HepG2 (cell line): ENCODE measurements at regions not wholly inside any gene's neighbourhood (a gene's known extent, or its start where the extent isn't known, plus 50 kb on each side); places are given as distances from the start of the nearest gene placed in this dataset.

Experiments used
- BCL3 ChIP-seq: sonication (generic); formaldehyde crosslinking; IDR thresholded peaks from 2 replicates; pipeline ENCODE4 v1.5.1; 2020; ENCODE audit warnings: mild to moderate bottlenecking, missing genetic modification reagents, moderate library complexity
- BCL6 ChIP-seq: IDR thresholded peaks from 2 replicates; pipeline ENCODE4 v1.6.1; 2016; ENCODE audit warnings: missing genetic modification reagents, missing compliant biosample characterization
- BRD4 ChIP-seq: sonication (generic); formaldehyde crosslinking; IDR thresholded peaks from 2 replicates; pipeline ENCODE4 v1.4.0; 2020; ENCODE audit warnings: missing genetic modification reagents
- CREB1 ChIP-seq, 2 experiments: fragments of 450-650 bp in 1 of 2; IDR thresholded peaks; 2 replicates each; pipeline ENCODE4 v1.6.1; 2016 to 2017; ENCODE audit warnings: control low read depth in 1 of 2, mild to moderate bottlenecking in 1 of 2, missing compliant biosample characterization in 1 of 2, missing genetic modification characterization in 1 of 2
- FOXJ3 ChIP-seq: sonication (generic); formaldehyde crosslinking; IDR thresholded peaks from 2 replicates; pipeline ENCODE4 v1.4.0; 2020; ENCODE audit warnings: missing genetic modification reagents, mild to moderate bottlenecking, borderline replicate concordance
- HDAC2 ChIP-seq: sonication (generic); formaldehyde crosslinking; IDR thresholded peaks from 2 replicates; pipeline ENCODE4 v1.4.0; 2020; ENCODE audit warnings: missing genetic modification reagents
- HOXD1 ChIP-seq: sonication (generic); formaldehyde crosslinking; IDR thresholded peaks from 2 replicates; pipeline ENCODE4 v1.5.0; 2020; ENCODE audit warnings: missing genetic modification reagents
- JARID2 ChIP-seq: sonication (generic); formaldehyde crosslinking; IDR thresholded peaks from 2 replicates; pipeline ENCODE4 v1.8.1; 2023; ENCODE audit warnings: missing genetic modification reagents, inconsistent platforms; ENCODE audit not compliant: insufficient replicate concordance
- KDM5B ChIP-seq: sonication (generic); formaldehyde crosslinking; IDR thresholded peaks from 2 replicates; pipeline ENCODE4 v1.4.0; 2020; ENCODE audit warnings: missing genetic modification reagents, mild to moderate bottlenecking, borderline replicate concordance
- MED13 ChIP-seq: sonication (generic); formaldehyde crosslinking; IDR thresholded peaks from 2 replicates; pipeline ENCODE4 v1.5.0; 2020; ENCODE audit warnings: missing genetic modification reagents
- MEF2D ChIP-seq: sonication (generic); formaldehyde crosslinking; IDR thresholded peaks from 2 replicates; pipeline ENCODE4 v1.5.1; 2020; ENCODE audit warnings: mild to moderate bottlenecking, missing genetic modification reagents
- NR2F6 ChIP-seq, 2 experiments: IDR thresholded peaks; 2 replicates each; pipeline ENCODE4 v1.6.1; 2016; ENCODE audit warnings: antibody characterized with exemption in 1 of 2, mild to moderate bottlenecking in 1 of 2
- PTBP1 ChIP-seq: fragments of 200-400 bp; formaldehyde crosslinking; IDR thresholded peaks from 2 replicates; pipeline ENCODE4 v1.6.1; 2018; ENCODE audit warnings: low read length, low read depth; ENCODE audit not compliant: poor library complexity, severe bottlenecking
- RCOR2 ChIP-seq: IDR thresholded peaks from 2 replicates; pipeline ENCODE4 v1.6.1; 2016; ENCODE audit warnings: missing biosample characterization, missing genetic modification reagents
- RXRB ChIP-seq: IDR thresholded peaks from 2 replicates; pipeline ENCODE4 v1.6.1; 2016; ENCODE audit warnings: borderline replicate concordance, missing genetic modification reagents, missing compliant biosample characterization
- SMC3 ChIP-seq: IDR thresholded peaks from 2 replicates; pipeline ENCODE4 v1.6.1; 2011; ENCODE audit warnings: low read length, improper control_type of control experiment
- TFDP1 ChIP-seq: IDR thresholded peaks from 2 replicates; pipeline ENCODE4 v1.6.1; 2016; ENCODE audit warnings: missing compliant biosample characterization, missing genetic modification reagents, borderline replicate concordance
- ZFP41 ChIP-seq: sonication (generic); formaldehyde crosslinking; IDR thresholded peaks from 2 replicates; pipeline ENCODE4 v1.4.0; 2020; ENCODE audit warnings: mild to moderate bottlenecking, missing genetic modification reagents, borderline replicate concordance
- ZKSCAN8 ChIP-seq: IDR thresholded peaks from 2 replicates; pipeline ENCODE4 v1.6.1; 2016; ENCODE audit warnings: borderline replicate concordance, missing genetic modification reagents, missing compliant biosample characterization
- ZNF766 ChIP-seq: sonication (generic); formaldehyde crosslinking; IDR thresholded peaks from 2 replicates; pipeline ENCODE4 v1.5.0; 2020; ENCODE audit warnings: missing genetic modification reagents, borderline replicate concordance
- TF ChIP-seq, protein P1 (sequence below): IDR thresholded peaks from 2 replicates; pipeline ENCODE4 v1.6.1; 2012; ENCODE audit warnings: low read depth, low read length, improper control_type of control experiment
- TF ChIP-seq, protein P2 (sequence below): sonication (generic); formaldehyde crosslinking; IDR thresholded peaks from 2 replicates; pipeline ENCODE4 v1.5.1; 2020; ENCODE audit warnings: missing genetic modification reagents, mild to moderate bottlenecking, borderline replicate concordance

- no peak for TF ChIP-seq ZFP41 (CRISPR knock-in tag)
- no peak for TF ChIP-seq ZNF766
- TF ChIP-seq TFDP1 (CRISPR knock-in tag): peak; percentile 84
- TF ChIP-seq HDAC2: peak; percentile 62; the same call in 1 of the 2 replicates
- peak; percentile 25; the same call in 1 of the 2 replicates for TF ChIP-seq SMC3
- TF ChIP-seq, protein P1, sequence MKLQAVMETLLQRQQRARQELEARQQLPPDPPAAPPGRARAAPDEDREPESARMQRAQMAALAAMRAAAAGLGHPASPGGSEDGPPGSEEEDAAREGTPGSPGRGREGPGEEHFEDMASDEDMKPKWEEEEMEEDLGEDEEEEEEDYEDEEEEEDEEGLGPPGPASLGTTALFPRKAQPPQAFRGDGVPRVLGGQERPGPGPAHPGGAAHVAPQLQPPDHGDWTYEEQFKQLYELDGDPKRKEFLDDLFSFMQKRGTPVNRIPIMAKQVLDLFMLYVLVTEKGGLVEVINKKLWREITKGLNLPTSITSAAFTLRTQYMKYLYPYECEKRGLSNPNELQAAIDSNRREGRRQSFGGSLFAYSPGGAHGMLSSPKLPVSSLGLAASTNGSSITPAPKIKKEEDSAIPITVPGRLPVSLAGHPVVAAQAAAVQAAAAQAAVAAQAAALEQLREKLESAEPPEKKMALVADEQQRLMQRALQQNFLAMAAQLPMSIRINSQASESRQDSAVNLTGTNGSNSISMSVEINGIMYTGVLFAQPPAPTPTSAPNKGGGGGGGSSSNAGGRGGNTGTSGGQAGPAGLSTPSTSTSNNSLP: no peak
- no peak for TF ChIP-seq NR2F6 (IDR thresholded peaks at IDR 0.05)
- TF ChIP-seq NR2F6 (CRISPR knock-in tag; IDR thresholded peaks at IDR 0.05): 0 out of 2 replicates have a peak, but pooled peaks have one; percentile 39
- TF ChIP-seq ZKSCAN8: 0 out of 2 replicates have a peak, but pooled peaks have one; percentile 22
- peak; percentile 64; the same call in 1 of the 2 replicates for TF ChIP-seq RCOR2 (CRISPR knock-in tag)
- no peak for TF ChIP-seq KDM5B (CRISPR knock-in tag)
- TF ChIP-seq BCL6 (CRISPR knock-in tag): peak; percentile 52; the same call in 1 of the 2 replicates
- peak; percentile 36; the same call in 1 of the 2 replicates for TF ChIP-seq FOXJ3 (CRISPR knock-in tag)
- TF ChIP-seq JARID2: no peak
- no peak for TF ChIP-seq PTBP1
- TF ChIP-seq MEF2D (CRISPR knock-in tag): peak; percentile 49; the same call in 1 of the 2 replicates
- TF ChIP-seq CREB1 (IDR thresholded peaks at IDR 0.05): no peak
- TF ChIP-seq CREB1 (CRISPR knock-in tag; IDR thresholded peaks at IDR 0.05): 0 out of 2 replicates have a peak, but pooled peaks have one; percentile 18
- TF ChIP-seq MED13 (CRISPR knock-in tag): peak; percentile 54; the same call in 1 of the 2 replicates
- TF ChIP-seq, protein P2, sequence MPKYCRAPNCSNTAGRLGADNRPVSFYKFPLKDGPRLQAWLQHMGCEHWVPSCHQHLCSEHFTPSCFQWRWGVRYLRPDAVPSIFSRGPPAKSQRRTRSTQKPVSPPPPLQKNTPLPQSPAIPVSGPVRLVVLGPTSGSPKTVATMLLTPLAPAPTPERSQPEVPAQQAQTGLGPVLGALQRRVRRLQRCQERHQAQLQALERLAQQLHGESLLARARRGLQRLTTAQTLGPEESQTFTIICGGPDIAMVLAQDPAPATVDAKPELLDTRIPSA (CRISPR knock-in tag): no peak
- peak; percentile 44; the same call in 1 of the 2 replicates for TF ChIP-seq BCL3
- TF ChIP-seq RXRB: peak; percentile 57; the same call in 1 of the 2 replicates
- 0 out of 2 replicates have a peak, but pooled peaks have one; percentile 24 for TF ChIP-seq HOXD1
- TF ChIP-seq BRD4: peak; percentile 52; the same call in 1 of the 2 replicates
Observed at GRCh38 chr13:40476175-40476958, 190.1 kb downstream of the FOXO1 start (continued).
